Astrocyte (in vitro differentiated cells and primary cell): ENCODE measurements at regions not wholly inside any gene's neighbourhood (a gene's known extent, or its start where the extent isn't known, plus 50 kb on each side); places are given as distances from the start of the nearest gene placed in this dataset.

Source experiments
- CTCF ChIP-seq: IDR thresholded peaks from 2 replicates; pipeline ENCODE4 v1.5.1; 2011; ENCODE audit warnings: low read depth, mild to moderate bottlenecking, inconsistent platforms, low read length, moderate library complexity; ENCODE audit not compliant: insufficient read depth
- EZH2 ChIP-seq: IDR thresholded peaks from 2 replicates; pipeline ENCODE4 v1.6.1; 2012; ENCODE audit warnings: mild to moderate bottlenecking, low read length, inconsistent platforms; ENCODE audit not compliant: insufficient read depth

GRCh38 chr3:177694951-177695350 is 497.7 kb upstream of the TBL1XR1 start:
- TF ChIP-seq CTCF, result no peak
- TF ChIP-seq EZH2, result no peak
